Body of pancreas (tissue), 4 donors: ENCODE measurements at regions not wholly inside any gene's neighbourhood (a gene's known extent, or its start where the extent isn't known, plus 50 kb on each side); places are given as distances from the start of the nearest gene placed in this dataset.

Experiments
- CTCF ChIP-seq, 7 experiments: fragments of 450-650 bp in 4 of 7; fragments of 200-600 bp in 3 of 7; sonication (generic) in 3 of 7; IDR thresholded peaks; one replicate each; pipeline ENCODE4 v1.5.1; 2016 to 2019; ENCODE audit warnings: antibody characterized with exemption in 7 of 7
- POLR2A ChIP-seq, 3 donors: fragments of 450-650 bp; IDR thresholded peaks; one replicate each; pipeline ENCODE4 v1.6.1; 2016; ENCODE audit warnings: antibody characterized with exemption in 3 of 3, mild to moderate bottlenecking in 2 of 3

DNA sequence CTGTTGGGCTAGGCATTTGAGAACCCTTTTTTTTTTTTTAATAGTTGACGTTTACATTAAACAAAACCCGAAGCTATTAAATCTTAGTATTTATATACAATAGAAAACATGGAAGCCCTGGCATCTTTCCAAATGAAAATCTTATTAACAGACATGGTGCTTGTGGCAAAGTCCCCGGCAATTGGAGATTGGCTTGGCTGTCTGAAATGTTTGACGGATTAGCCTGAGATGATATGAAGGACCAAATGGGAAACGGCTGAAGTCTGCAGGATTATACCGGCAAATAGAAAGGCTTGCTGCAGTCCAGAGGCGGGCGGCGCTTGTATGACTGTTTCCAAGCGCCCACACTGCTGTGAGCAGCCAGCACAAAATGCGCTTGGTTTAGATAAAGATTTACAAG, 105.6 kb downstream of the BUB3 start:
- TF ChIP-seq CTCF (IDR thresholded peaks at IDR 0.05) (no peak), POLR2A (IDR thresholded peaks at IDR 0.05) (no peak)
